ENCODE measurements at regions not wholly inside any gene's neighbourhood (a gene's known extent, or its start where the extent isn't known, plus 50 kb on each side); places are given as distances from the start of the nearest gene placed in this dataset.

- no peak for TF ChIP-seq CTCF (IDR thresholded peaks at IDR 0.05)
- no peak for TF ChIP-seq POLR2A (IDR thresholded peaks at IDR 0.05)
Measured at GRCh38 chr11:87967459-87967858, 207.8 kb downstream of the RAB38 start.
